ENCODE measurements at regions not wholly inside any gene's neighbourhood (a gene's known extent, or its start where the extent isn't known, plus 50 kb on each side); places are given as distances from the start of the nearest gene placed in this dataset.
"Not testable (repeated sequence)": the region's sequence is repeated elsewhere in the genome, so short reads cannot be mapped to it uniquely, and the experiment has no call there.

DNA sequence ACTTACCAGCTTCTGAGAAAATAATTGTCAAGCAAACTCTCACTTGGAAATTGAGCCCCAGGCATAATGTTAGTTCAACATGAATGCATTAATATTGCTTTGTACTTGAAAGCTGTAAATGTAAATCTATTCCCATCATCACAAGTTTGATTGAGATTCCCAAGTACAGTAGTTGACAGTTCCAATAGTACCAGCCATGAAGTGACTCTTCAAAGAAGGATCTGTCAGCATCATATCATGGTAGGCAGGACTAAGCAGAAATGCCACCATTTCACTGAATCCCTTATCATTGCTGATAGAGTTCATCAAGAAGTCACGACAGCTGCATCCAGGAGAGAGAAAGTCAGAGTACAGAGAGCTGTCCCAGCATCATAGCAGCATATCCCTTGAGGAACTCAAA is 348.7 kb downstream of the OMA1 start:
- DNase-seq = no peak

DNA sequence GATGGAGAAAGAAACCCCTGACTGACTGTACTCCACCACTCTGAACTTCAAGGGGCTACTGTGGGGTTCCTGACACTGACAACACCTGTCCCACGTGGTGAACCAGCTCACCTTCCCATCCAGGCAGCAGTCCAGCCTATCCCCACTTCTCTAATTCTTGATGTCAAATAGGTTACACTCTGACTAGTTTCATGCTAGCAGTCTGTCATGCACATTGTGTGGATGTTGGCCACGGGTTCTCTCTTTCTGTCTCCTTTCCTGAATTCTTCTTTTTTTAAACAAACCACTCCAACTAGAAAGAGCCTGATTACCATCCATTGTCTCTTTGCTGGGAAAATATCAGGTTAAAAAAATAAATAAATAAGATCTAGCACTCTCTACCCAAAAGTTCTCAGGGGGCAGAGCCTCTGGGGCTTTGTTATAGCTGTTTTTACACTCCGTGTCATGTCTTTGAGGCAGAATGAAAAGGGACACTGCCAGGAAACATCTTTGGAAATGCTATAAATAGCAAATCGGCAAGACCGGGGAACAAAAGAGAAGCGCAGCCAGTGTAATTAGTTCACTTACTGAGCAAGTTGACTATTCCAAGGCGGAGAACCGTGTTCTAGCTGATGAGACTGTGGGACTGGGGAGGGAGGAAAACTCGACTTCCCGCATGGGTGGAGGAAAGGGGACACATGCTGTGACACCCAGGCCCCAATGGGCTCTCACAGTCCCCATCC is 356.1 kb downstream of the OMA1 start:
- no peak for DNase-seq

DNA sequence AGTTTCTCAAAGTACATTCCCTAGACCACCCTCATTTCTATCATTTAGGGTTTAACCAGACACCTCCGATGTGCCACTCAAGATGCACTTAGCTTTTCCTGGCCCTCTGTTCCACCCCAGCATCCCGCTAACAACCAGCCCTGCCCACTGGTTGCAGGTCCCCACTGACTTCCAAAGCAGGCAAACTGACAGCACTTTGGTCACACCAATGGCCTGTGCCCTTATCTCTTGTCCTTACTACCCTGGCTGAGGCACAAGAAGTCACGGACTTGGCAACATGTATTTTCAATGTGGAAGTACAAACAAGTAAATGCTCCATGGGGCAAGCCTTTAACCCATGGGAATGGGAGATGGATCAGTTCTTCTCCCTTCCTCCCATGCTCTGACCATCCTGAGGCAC is 357.1 kb downstream of the OMA1 start:
- no peak for DNase-seq

DNA sequence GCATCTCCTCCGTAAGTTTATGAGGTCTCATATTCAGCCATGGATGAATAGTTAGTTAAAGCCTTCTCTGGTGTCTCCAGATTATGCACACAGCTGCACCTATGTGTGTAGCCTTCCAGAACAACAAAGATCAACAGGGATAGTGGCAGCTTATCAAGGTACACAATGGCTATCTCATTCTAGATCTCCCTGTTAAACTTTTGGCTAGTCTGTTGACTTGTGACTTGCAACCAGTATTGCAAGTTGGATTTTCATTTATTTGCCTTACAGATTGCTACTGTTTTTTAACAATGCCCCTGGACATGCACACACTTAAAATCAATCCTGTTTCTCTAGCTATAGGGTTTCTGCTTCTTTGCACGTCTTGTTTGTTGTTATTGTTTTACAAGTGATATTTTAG is 363.2 kb downstream of the OMA1 start:
- DNase-seq = no peak

DNA sequence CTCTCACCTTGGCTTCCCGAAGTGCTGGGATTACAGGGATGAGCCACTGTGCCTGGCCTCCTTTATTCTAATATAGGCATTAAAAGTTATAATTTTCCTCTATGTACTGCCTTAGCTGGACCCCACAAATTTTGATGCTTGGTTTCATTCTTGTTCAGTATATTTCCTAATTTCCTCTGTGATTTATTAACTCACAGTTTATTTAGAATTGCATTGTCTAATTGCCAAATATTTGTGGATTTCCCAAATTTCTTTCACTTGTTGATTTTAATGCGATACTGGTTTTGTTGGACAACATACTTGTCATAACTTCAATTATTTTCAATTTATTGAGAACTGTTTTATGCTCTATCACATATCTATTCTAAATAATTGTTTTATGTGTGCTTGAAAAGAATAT is 366.0 kb downstream of the OMA1 start:
- DNase-seq = no peak

DNA sequence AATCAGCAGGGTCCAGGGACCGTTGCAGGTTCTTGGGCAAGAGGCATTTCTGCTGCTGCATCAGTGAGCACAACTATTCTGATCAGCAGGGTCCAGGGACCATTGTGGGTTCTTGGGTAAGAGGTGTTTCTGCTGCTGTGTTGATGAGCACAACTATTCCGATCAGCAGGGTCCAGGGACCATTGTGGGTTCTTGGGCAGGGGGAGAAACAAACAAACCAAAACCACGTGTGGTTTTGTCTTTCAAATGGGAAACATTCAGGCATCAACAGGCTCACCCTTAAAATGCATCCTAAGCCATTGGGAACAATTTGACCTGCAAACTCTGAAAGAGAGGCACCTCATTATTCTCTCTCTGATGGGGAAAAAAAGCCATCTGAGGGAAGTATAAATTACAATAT is 377.4 kb downstream of the OMA1 start:
- not testable (repeated sequence) for DNase-seq

DNA sequence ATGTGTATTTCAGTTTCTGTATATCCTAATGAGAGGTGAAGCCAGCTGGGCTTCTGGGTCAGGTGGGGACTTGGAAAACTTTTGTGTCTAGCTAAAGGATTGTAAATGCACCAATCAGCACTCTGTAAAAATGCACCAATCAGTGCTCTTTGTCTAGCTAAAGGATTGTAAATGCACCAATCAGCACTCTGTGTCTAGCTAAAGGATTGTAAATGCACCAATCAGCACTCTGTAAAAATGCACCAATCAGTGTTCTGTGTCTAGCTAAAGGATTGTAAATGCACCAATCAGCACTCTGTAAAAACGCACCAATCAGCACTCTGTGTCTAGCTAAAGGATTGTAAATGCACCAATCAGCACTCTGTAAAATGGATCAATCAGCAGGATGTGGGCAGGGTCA is 379.4 kb downstream of the OMA1 start:
- not testable (repeated sequence) for DNase-seq

DNA sequence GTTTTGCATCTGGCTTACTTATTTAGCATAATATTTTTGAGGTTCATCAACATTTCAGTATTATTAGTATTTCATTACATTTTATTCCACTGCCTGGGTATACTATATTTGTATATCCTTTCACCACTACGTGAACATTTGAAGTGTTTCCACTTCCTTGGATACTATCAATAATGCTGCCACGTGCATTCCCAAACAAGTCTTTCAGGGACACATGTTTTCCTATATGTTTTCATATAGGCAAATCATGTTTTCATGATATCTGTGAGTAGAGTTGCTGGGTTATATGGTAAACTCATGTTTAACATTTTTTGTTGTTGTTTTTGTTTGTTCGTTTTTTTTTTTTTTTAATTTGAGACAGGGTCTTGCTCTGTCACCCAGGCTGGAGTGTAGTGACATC is 380.1 kb downstream of the OMA1 start:
- no peak for DNase-seq

DNA sequence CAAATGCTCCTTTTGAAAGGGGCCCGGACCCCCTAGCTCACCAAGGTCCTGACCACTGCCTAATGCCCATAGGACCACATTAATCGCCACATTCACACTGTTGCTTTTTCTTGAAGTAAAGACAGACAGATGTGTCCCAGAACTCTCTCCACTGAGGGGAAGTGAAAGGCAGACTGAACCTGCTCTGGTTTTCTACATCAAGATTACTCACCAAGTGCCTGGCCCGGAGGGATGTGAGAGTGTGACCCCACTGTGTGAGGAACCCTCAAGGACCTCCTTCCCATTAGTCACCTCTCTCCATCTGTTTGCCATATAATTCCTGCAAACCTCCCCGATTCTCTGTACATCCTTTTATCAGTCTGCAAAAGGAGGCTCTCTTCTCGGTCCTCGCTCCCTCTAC is 381.5 kb downstream of the OMA1 start:
- DNase-seq = no peak

DNA sequence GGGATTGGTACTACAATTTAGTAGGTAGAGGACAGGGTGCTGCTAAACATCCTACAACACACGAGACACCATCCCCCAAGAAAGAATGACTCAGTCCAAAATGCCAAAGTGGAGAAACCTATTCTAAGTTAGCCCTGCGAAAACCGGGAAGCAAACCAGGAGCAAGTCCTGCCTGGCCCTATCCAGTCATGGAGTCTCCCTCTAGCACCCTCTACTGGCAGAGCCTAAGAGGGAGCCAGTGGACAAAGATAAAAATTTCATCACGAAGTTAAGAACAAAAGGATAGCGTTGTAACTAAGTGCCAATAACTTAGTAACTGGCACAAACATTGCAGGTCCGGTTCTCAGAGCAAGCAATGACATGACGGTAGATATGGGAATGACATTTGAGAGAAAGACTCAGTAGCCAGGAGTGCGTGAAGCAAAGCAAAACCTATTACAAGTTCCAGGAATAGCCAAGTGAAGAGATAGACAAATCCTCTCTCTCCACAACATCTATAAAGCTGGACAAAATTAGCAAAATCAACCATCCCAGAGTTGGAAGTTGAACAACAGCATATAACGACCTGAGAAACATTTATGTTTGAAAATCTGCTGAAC is 383.5 kb downstream of the OMA1 start:
- peak; percentile 41 for DNase-seq

DNA sequence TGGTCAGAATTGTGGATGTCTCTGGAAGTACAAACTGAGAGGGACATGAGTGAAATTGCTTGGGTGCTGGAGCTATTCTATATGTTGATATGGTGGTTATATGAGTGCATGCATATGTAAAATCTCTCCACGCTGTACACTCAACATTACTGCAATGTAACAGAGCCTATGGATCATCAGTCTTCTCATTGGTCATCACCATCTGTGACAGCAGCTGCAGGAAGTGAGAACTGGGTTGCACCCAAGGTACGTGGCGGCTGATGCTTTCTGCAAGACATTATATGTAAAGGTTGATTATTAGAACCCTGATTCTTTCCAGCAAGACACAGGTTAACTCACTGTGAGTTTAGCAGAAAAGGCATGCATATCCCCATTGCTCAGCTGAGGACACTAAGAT is 387.1 kb downstream of the OMA1 start:
- DNase-seq = no peak

DNA sequence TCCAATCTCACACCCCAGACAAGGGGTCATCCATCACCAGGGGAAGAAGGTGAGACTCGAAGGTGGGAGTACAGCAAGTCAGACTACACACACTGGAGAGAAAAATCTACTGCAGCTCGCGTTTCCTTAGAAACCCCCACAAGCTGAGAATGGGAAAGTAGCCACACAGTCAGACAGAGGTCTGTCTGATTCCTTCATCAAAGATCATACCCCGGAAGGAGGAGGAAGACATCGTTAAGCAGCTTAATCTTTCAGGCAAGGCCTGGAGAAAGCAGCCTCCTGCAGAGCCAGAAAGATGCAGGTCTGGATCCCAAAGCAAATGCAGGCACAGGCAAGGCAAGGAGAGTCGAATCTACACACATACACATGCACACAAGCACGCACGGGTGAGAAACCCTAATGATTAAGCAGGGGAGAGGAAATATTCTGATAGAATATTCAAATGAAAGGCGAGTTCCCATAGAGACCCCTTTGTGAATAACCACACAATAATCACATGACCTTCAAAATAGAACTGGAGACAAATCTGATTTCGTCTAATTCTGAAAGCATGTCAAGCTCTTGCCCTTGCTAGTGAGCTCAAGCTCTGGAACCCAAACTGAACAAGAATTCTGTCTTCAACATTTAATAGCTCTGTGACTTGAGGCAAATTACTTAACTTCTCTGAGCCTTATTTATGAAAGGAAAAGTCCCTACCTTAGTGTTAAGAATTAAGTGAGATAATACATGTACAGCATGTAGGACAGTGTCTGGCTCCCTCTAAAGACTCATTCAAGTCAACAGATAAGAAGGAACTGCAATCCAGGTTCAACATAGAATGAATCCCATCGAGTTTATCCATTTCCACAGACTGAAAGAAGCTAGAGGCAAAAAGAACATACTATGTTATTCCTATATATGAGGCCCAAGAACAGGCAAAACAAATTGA is 387.8 kb downstream of the OMA1 start:
- DNase-seq = no peak

DNA sequence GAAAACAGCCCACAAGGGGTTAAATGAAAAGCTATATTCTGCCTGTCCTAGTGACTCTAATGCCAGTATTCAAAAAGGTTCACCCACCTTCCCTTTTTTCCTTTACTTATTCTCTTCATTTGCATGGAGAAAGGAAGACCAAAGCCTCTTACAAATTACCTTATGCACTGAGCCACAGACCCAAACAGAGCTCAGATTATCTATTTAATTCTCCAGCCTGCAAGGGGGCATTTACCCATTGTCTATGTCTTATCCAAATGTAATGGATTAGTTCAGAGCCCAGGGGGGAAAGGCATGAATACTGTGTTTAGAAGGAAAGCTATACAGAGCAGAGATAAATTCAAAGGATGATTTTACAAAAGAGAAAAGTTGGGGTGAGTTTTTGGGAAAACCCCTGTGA is 388.5 kb downstream of the OMA1 start:
- DNase-seq = no peak

DNA sequence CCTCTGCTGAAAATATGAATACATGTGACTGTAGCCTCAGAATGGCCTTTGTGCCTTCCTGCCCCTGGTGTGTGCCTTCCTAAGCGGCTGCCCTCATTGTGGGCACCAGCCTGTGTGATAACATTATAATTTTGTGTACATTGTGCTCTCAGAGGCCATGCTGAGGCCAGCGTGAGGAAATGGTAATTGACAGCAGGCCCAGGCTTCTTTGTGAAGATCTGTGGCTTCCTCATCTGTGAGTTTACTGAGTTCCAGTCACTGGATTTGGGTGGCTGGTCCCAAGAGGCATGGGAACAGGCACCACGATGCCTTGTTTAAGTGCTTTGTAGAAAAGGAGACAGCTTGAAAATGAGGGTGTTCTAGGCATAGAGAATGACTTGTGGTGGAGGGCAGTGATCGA is 389.3 kb downstream of the OMA1 start:
- DNase-seq = no peak

DNA sequence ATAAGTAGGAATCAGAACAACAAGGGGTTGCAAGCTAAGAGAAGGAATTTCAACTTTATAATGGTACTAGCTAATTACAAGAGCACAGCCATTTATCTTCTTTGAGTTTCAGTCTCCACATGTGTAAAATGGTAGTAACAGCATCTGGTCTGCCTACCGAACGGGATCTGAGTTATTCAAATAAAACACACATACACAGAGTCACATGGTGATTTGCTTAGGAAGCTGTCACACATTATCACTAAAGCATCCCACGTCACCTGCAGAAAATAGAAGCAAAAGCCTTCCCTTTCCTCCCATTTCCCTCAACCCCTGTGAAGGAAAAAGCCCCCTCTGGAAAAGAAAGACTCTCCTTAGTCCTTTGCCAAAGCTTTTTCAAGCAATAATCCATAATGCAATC is 389.7 kb downstream of the OMA1 start:
- DNase-seq = no peak

DNA sequence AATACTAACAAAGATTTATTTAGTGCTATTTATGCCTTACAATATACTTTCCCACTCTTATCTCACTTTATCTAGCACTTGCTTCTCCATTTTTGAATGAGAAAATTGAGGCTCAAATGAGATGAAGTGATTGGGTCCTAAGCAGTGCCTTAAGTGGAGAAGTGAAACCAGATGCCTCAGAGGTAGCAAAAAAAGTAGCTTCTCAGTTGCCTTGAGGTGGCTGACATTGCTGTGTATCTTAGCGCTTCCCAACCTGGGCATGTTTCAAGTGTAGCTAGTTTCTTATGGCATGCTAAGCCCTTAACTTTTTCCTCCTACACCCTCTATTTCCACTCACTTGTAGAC is 390.4 kb downstream of the OMA1 start:
- no peak for DNase-seq

DNA sequence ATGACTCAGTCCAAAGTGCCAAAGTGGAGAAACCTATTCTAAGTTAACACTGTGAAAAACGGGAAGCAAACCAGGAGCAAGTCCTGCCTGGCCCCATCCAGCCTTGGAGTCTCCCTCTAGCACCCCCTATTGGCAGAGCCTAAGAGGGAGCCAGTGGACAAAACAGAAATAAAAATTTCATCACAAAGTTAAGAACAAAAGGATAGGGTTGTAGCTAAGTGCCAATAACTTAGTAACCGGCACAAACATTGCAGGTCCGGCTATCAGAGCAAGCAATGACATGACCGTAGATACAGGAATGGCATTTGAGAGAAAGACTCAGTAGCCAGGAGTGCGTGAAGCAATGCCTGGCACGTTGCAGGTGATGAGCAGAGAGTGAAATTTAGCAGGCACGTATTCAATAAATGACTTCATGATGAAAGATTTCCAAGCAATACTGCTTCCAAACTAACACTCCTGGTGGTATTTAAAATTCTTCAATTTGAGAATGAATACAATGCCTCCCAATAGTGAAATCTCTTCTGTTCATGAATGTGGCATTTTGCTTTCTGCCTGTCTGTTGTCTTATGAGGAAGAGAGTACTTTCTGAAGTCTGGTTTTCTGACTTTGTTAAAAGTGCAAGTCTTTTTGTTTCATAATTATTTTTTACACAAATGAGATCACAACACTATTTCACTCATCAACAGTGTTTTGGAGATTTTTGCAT is 391.0 kb downstream of the OMA1 start:
- no peak for DNase-seq

DNA sequence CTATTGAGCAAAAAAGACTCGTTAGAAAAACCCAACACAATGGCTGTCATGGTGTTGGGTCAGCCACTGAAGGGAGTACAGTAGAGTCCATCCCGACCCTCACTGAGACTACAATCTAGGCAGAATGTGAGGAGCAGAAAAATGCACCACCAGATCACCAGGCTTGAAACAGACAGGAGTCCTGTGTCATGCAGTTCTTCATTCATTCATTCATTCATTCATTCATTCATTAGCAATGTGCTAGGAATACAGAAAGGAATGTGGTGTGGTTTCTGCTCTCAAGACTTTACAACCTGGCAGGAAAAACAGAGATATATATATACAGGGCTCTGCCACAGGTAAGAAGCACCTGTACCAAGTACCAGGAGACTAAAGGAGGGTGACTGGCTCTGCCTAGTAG is 392.3 kb downstream of the OMA1 start:
- DNase-seq = no peak

DNA sequence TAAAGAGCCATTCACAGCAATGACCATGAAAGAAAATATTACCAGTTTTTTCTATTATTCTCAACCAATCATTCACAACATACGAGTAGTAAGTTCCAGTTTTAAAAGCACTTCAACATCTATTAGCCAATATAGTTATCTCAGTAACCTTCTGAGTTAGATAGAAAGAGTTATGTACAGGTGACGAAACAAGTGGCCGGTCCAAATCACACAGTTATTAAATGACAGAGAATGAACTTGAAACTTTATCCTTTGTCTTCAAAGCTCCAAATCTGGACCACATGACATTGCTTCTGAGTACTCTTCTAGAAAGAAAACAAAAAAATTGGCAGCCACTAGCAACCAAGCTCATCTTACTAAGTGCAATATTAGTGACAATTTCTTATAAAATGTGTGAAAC is 393.8 kb downstream of the OMA1 start:
- no peak for DNase-seq

DNA sequence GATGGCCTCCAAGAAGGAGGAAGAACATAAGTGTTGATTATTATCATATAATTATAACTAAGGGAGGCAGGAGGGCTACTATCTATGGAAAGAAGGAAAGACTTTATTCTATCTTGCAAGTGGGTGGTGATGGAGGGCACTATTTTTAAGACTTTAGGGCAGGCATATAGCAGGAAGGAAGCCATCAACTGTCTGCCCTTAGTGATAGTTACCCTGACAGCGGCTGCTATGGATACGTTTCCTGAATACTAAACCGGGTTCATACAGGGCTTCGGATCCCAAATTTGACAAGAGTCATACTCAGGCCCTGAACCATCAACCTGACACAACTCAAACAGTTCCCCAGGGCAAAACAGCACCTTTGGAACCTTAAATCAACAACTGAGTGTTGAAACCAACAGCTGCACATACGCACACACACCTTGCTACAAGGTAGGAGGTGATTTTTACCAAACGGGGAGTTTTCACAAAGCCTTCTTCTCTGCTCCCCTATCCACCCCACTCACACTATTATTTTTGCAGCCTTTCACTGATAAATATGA is 397.2 kb downstream of the OMA1 start:
- no peak for DNase-seq

DNA sequence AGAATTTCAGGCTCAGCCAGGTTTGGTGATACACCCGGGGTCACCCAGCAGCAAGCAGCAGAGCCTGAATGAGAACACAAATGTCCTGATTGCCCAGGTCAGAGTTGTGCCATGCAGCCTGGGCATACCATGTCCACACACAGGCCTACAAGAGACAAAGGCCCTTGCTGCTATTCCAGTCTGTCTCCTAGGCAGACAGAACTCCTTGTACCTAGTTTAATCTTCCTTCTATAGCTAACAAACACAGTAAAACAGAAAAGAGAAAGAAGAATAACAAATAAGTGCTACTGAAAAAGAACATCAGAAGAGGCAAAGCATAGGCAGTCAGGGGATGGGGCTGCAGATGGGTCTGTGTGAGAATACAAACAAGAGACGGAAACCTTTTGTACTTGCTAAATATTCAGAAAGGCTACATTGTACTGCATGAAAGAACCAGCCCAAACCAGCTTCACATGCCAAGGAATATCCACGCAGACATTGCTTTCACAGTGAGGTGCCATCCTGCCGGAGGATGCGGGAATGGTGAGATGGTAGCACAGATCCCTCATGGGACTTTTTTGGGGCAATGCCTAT is 401.7 kb downstream of the OMA1 start:
- DNase-seq = no peak

All from muscle of arm (tissue), 1 donor.